Breast epithelium (tissue), 4 donors: ENCODE measurements at regions not wholly inside any gene's neighbourhood (a gene's known extent, or its start where the extent isn't known, plus 50 kb on each side); places are given as distances from the start of the nearest gene placed in this dataset.

ENCODE experiments used
- DNase-seq, 2 donors: peaks; one replicate each; pipeline ENCODE4 v3.0.0-alpha.2; 2019; ENCODE audit warnings: low spot score in 2 of 2
- H3K27ac ChIP-seq, 2 donors: fragments of 200-600 bp; sonication (generic) in 1 of 2; one replicate each; pipeline ENCODE4 v1.5.1; 2016 to 2019; ENCODE audit warnings: mild to moderate bottlenecking in 1 of 2
- H3K27me3 ChIP-seq, 2 donors: fragments of 200-600 bp; sonication (generic) in 1 of 2; one replicate each; pipeline versions ENCODE4 v1.5.1 to v1.6.0; 2017 to 2019; ENCODE audit warnings: control low read depth in 1 of 2, mild to moderate bottlenecking in 1 of 2
- H3K36me3 ChIP-seq: fragments of 200-600 bp; one replicate; pipeline ENCODE4 v1.5.1; 2019
- H3K4me1 ChIP-seq, 2 donors: fragments of 200-600 bp; sonication (generic); one replicate each; pipeline ENCODE4 v1.5.1; 2016 to 2019; ENCODE audit warnings: control low read depth in 1 of 2
- H3K4me3 ChIP-seq, 3 donors: fragments of 200-600 bp; sonication (generic); 1 replicate in 2 of 3; 2 replicates in 1 of 3; pipeline ENCODE4 v1.5.1; 2016 to 2019; ENCODE audit warnings: mild to moderate bottlenecking in 3 of 3, moderate library complexity in 2 of 3
- H3K9me3 ChIP-seq, 2 donors: fragments of 200-600 bp; sonication (generic) in 1 of 2; one replicate each; pipeline ENCODE4 v1.5.1; 2016 to 2019; ENCODE audit warnings: control low read depth in 1 of 2
- CTCF ChIP-seq, 3 donors: fragments of 450-650 bp; IDR thresholded peaks; one replicate each; pipeline ENCODE4 v1.5.1; 2016 to 2017; ENCODE audit warnings: antibody characterized with exemption in 3 of 3, mild to moderate bottlenecking in 3 of 3, moderate library complexity in 3 of 3
- POLR2A ChIP-seq: fragments of 450-650 bp; IDR thresholded peaks from one replicate; pipeline ENCODE4 v1.6.1; 2016; ENCODE audit warnings: antibody characterized with exemption, mild to moderate bottlenecking, moderate library complexity
- POLR2AphosphoS5 ChIP-seq, 3 donors: sonication (generic); formaldehyde crosslinking; IDR thresholded peaks; one replicate each; pipeline ENCODE4 v1.6.1; 2017; ENCODE audit warnings: antibody characterized with exemption in 3 of 3
- intact Hi-C: fragments of 100-400 bp; cut with DNase I; formaldehyde crosslinking; loops from one replicate; pipeline ENCODE4 v1.15.1; 2023; ENCODE audit warnings: low total_unique reads

- DNase-seq = no peak
- H3K4me1 ChIP-seq = no peaks in the 10 kb centered on the region
- no peaks in the 10 kb centered on the region for H3K9me3 ChIP-seq
- intact Hi-C loops = no loop called here
- H3K27ac ChIP-seq = no peak overlapping the region
- TF ChIP-seq POLR2A (no peak), POLR2AphosphoS5 (IDR thresholded peaks at IDR 0.05) (no peak), CTCF (IDR thresholded peaks at IDR 0.05) (no peak)
- no peaks in the 10 kb centered on the region for H3K27me3 ChIP-seq
- no peak overlapping the region for H3K4me3 ChIP-seq
- no peaks in the 10 kb centered on the region for H3K36me3 ChIP-seq
These were observed 1519.5 kb downstream of the CDH11 start for GRCh38 chr16:63602206-63602927.

- no peak overlapping the region for H3K27ac ChIP-seq
- no peak for TF ChIP-seq POLR2AphosphoS5 (IDR thresholded peaks at IDR 0.05)
- intact Hi-C loops = loop anchor here (5.0 kb wide), 1 partner anchor 309 kb away; no protein-coding TSS in a partner anchor
- H3K4me3 ChIP-seq = no peak overlapping the region
- no peaks in the 10 kb centered on the region for H3K4me1 ChIP-seq
- no peaks in the 10 kb centered on the region for H3K9me3 ChIP-seq
- DNase-seq = no peak
- H3K36me3 ChIP-seq = no peaks in the 10 kb centered on the region
- H3K27me3 ChIP-seq = no peaks in the 10 kb centered on the region
These were observed 1525.1 kb downstream of the CDH11 start for GRCh38 chr16:63596716-63597115.

- H3K36me3 ChIP-seq = no peaks in the 10 kb centered on the region
- H3K4me3 ChIP-seq = no peak overlapping the region
- no peaks in the 10 kb centered on the region for H3K9me3 ChIP-seq
- TF ChIP-seq POLR2A (no peak), POLR2AphosphoS5 (IDR thresholded peaks at IDR 0.05) (no peak), CTCF (IDR thresholded peaks at IDR 0.05) (no peak)
- DNase-seq = no peak
- H3K4me1 ChIP-seq = no peaks in the 10 kb centered on the region
- intact Hi-C loops = no loop called here
- H3K27ac ChIP-seq = no peak overlapping the region
- no peaks in the 10 kb centered on the region for H3K27me3 ChIP-seq
These were observed 1529.0 kb downstream of the CDH11 start for GRCh38 chr16:63592852-63593251.

- no peak for DNase-seq
- Histone ChIP-seq H3K36me3 (no peaks in the 10 kb centered on the region), H3K4me3 (no peak overlapping the region), H3K27ac (no peak overlapping the region), H3K9me3 (no peaks in the 10 kb centered on the region), H3K27me3 (no peaks in the 10 kb centered on the region), H3K4me1 (no peaks in the 10 kb centered on the region)
- intact Hi-C loops = no loop called here
- TF ChIP-seq POLR2AphosphoS5 (IDR thresholded peaks at IDR 0.05) = no peak
- no peak for TF ChIP-seq POLR2A
- no peak for TF ChIP-seq CTCF (IDR thresholded peaks at IDR 0.05)
These were observed 1540.3 kb downstream of the CDH11 start for GRCh38 chr16:63581570-63581969.

- Histone ChIP-seq H3K36me3 (no peaks in the 10 kb centered on the region), H3K9me3 (no peaks in the 10 kb centered on the region), H3K4me1 (no peaks in the 10 kb centered on the region), H3K27me3 (no peaks in the 10 kb centered on the region), H3K4me3 (no peak overlapping the region), H3K27ac (no peak overlapping the region)
- intact Hi-C loops = no loop called here
- no peak for DNase-seq
- TF ChIP-seq POLR2A (no peak), POLR2AphosphoS5 (IDR thresholded peaks at IDR 0.05) (no peak), CTCF (IDR thresholded peaks at IDR 0.05) (no peak)
These were observed 1542.6 kb upstream of the CDH8 start for GRCh38 chr16:63578791-63579190.

- DNase-seq = no peak
- Histone ChIP-seq H3K4me1 (no peaks in the 10 kb centered on the region), H3K9me3 (no peaks in the 10 kb centered on the region), H3K36me3 (no peaks in the 10 kb centered on the region), H3K4me3 (no peak overlapping the region), H3K27me3 (no peaks in the 10 kb centered on the region), H3K27ac (no peak overlapping the region)
- intact Hi-C loops = no loop called here
- TF ChIP-seq POLR2A = no peak
- no peak for TF ChIP-seq POLR2AphosphoS5 (IDR thresholded peaks at IDR 0.05)
- TF ChIP-seq CTCF (IDR thresholded peaks at IDR 0.05) = no peak
These were observed 1541.7 kb upstream of the CDH8 start for GRCh38 chr16:63577891-63578290.
